Panc1 (cell line): ENCODE measurements at regions not wholly inside any gene's neighbourhood (a gene's known extent, or its start where the extent isn't known, plus 50 kb on each side); places are given as distances from the start of the nearest gene placed in this dataset.

Experiments
- CTCF ChIP-seq: fragments of 450-650 bp; IDR thresholded peaks from 2 replicates; pipeline ENCODE4 v1.5.1; 2017; ENCODE audit warnings: mild to moderate bottlenecking
- POLR2AphosphoS5 ChIP-seq: IDR thresholded peaks from 2 replicates; pipeline ENCODE4 v1.6.1; 2012; ENCODE audit warnings: mild to moderate bottlenecking, low read depth, low read length, moderate library complexity
- SIN3A ChIP-seq: IDR thresholded peaks from 2 replicates; pipeline ENCODE4 v1.6.1; 2012; ENCODE audit warnings: low read depth, mild to moderate bottlenecking, low read length, moderate library complexity, borderline replicate concordance; ENCODE audit not compliant: insufficient read depth
- TF ChIP-seq, protein P1 (sequence below), 2 experiments: IDR thresholded peaks; 2 replicates each; pipeline ENCODE4 v1.6.1; 2011 to 2012; ENCODE audit warnings: low read depth in 2 of 2, control low read depth in 1 of 2, low read length in 1 of 2, mild to moderate bottlenecking in 1 of 2, moderate library complexity in 1 of 2; ENCODE audit not compliant: insufficient read depth in 1 of 2

DNA sequence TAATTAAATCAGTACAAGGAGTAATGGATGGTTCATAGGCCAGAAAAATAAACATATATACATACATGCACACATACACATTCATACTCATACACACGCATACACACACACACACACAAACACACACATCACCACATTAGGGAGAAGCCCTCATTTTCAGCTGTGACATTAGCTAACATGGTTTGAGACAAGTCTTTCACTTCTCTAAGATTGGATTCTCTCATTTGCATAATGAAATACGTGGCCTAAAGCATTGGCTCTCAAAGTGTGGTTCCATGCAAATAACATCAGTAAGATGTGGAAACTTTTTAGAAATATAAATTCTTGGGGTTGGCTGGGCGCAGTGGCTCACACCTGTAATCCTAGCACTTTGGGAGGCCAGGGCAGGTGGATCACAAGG lies 452.6 kb downstream of the TAFA4 start:
- TF ChIP-seq POLR2AphosphoS5, result no peak
- TF ChIP-seq, protein P1, sequence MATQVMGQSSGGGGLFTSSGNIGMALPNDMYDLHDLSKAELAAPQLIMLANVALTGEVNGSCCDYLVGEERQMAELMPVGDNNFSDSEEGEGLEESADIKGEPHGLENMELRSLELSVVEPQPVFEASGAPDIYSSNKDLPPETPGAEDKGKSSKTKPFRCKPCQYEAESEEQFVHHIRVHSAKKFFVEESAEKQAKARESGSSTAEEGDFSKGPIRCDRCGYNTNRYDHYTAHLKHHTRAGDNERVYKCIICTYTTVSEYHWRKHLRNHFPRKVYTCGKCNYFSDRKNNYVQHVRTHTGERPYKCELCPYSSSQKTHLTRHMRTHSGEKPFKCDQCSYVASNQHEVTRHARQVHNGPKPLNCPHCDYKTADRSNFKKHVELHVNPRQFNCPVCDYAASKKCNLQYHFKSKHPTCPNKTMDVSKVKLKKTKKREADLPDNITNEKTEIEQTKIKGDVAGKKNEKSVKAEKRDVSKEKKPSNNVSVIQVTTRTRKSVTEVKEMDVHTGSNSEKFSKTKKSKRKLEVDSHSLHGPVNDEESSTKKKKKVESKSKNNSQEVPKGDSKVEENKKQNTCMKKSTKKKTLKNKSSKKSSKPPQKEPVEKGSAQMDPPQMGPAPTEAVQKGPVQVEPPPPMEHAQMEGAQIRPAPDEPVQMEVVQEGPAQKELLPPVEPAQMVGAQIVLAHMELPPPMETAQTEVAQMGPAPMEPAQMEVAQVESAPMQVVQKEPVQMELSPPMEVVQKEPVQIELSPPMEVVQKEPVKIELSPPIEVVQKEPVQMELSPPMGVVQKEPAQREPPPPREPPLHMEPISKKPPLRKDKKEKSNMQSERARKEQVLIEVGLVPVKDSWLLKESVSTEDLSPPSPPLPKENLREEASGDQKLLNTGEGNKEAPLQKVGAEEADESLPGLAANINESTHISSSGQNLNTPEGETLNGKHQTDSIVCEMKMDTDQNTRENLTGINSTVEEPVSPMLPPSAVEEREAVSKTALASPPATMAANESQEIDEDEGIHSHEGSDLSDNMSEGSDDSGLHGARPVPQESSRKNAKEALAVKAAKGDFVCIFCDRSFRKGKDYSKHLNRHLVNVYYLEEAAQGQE (IDR thresholded peaks at IDR 0.05; ENCODE audit: insufficient read depth in 1 of 2, low read depth in 2 of 2, low read length in 1 of 2), result no peak
- no peak for TF ChIP-seq CTCF
- TF ChIP-seq SIN3A, result no peak
